GM12873 (cell line): ENCODE measurements at regions not wholly inside any gene's neighbourhood (a gene's known extent, or its start where the extent isn't known, plus 50 kb on each side); places are given as distances from the start of the nearest gene placed in this dataset.

Source experiments
- TF ChIP-seq, protein P1 (sequence below): IDR thresholded peaks from 2 replicates; pipeline ENCODE4 v1.5.1; 2012; ENCODE audit warnings: low read depth, mild to moderate bottlenecking, moderate library complexity, low read length, control low read depth; ENCODE audit not compliant: insufficient read depth; ENCODE audit errors: missing control alignments

DNA sequence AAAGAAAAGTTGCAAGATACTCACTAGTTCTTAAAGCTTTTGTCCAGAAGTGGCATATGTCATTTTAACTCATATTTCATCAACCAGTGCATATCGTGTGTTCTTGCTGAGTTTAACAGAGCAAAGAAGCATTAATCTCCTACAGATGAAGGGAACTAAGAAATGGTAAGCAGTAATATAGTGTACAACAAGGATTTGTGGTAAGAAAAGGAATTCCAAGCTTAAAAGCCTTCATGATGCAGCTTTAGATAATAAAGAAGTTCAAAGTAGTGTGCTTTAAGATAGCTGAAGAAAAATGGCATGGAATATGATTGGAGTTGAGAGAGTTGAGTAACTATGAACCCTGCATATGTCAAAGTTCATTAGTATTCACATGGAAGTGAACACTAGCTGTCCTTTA is 649.8 kb upstream of the FSHR start:
- TF ChIP-seq, protein P1, sequence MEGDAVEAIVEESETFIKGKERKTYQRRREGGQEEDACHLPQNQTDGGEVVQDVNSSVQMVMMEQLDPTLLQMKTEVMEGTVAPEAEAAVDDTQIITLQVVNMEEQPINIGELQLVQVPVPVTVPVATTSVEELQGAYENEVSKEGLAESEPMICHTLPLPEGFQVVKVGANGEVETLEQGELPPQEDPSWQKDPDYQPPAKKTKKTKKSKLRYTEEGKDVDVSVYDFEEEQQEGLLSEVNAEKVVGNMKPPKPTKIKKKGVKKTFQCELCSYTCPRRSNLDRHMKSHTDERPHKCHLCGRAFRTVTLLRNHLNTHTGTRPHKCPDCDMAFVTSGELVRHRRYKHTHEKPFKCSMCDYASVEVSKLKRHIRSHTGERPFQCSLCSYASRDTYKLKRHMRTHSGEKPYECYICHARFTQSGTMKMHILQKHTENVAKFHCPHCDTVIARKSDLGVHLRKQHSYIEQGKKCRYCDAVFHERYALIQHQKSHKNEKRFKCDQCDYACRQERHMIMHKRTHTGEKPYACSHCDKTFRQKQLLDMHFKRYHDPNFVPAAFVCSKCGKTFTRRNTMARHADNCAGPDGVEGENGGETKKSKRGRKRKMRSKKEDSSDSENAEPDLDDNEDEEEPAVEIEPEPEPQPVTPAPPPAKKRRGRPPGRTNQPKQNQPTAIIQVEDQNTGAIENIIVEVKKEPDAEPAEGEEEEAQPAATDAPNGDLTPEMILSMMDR, result no peak

DNA sequence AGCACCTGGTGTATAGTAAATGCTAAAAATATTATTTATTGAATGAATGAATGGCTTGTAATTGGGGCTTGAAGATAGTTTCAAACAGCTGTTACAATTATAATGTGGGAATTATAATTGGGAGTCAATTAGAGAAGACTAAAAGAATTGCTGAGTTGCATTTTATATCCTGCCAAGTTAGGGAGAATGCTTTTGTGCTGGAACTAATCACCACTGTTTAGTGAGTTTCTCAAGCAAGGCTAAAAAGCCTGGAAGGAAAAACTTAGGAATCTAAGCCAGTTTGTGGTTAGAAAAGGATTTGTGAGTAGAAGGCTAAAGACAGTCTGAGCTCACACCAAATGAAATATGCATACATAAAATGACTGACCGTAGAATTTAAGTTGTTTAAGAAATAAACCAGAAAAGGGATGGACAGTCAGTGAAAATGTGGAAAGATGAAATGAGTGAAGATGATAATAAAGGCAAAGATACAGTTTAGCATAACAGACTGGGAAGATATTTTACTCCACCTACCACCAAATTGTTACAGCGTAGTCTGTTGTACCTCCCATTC is 647.7 kb upstream of the FSHR start:
- TF ChIP-seq, protein P1, result no peak

DNA sequence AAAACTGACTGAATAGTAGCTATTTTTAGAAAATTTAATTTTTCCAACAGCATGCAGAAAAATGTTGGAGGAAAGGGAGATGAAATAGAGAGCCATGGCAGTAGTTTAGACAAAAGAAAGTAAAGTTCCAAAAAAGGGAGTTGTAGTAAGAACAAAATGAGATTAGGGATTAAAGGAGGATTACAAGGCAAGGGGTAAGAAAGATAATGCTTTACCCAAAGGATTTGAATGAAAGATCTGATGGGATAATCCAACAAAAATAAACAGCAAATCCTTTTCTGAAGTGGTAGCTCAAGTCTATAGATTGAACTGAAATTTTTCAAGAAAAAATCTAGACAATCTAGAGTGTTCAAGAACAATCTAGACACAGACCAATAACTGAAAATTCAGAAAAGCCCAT is 644.3 kb upstream of the FSHR start:
- TF ChIP-seq, protein P1, result no peak

DNA sequence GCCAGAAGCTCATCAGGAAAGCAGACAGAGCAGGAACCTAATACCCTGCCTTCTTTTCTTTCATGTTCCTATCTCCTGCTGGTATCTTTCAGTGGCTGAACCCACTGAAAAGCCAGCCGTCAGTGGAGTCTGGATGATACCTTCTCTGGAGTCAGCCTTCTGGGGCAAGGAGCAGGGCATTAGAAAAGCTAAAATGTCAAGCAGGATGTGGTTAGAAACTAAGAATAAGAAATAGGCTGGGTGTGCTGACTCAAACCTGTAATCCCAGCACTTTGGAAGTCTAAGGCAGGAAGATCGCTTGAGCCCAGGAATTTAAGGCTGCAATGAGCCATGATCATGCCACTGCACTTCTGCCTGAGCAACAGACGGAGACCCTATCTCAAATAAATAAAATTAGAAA is 642.0 kb upstream of the FSHR start:
- TF ChIP-seq, protein P1, result no peak

DNA sequence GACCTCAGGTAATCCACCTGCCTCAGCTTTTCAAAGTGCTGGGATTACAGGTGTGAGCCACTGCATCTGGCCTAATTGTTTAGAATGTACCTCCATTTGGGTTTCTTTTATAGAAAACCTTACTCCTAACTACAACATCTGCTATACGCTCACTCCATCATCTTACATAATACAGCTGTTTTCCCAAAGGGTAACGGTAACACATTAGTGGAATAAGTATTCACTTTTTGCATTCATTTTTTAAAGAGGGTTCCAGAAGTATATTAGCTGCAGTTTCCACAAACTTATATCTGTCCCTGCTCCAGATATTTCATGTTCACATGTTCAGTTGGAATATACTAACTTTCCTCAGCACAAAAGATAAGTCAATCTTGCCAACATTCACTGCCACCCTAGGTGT is 640.1 kb upstream of the FSHR start:
- TF ChIP-seq, protein P1, result no peak

DNA sequence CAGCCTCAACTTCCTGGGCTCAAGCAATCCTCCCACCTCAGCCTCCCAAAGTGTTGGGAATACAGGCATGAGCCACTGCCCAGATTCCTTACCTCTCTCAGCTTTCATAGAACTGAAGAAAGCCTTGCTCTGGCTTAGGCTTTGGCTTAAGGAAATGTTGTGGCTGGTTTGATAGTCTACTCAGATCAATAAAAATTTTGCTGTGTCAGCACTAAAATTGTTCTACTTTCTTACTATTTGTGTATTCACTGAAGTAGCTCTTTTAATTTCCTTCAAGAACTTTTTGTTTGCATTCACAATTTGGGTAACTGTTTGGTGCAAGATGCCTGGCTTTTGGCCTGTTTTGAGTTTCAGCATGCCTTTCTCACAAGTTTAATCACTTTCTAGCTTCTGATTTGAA is 634.0 kb upstream of the FSHR start:
- TF ChIP-seq, protein P1, result no peak

DNA sequence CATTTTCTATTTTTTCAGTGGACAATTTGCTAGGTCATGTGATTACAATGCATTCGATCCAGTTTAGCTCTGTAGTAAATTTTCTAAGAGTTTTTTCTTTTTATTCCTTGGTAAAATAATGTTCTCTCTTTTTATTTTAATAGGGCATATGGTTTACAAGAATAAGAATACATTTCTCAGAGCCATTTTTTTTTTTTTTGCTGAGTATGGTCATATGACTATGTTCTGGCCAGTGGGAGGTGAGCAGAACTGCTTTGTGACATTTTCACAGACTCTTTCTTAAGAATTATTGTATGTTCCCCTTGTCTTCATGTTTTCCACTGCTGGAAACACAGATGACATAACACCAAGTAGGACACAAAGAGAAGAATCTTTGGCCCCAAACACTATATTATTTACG is 626.6 kb upstream of the FSHR start:
- TF ChIP-seq, protein P1, result no peak
